ENCODE measurements at regions not wholly inside any gene's neighbourhood (a gene's known extent, or its start where the extent isn't known, plus 50 kb on each side); places are given as distances from the start of the nearest gene placed in this dataset.

DNA sequence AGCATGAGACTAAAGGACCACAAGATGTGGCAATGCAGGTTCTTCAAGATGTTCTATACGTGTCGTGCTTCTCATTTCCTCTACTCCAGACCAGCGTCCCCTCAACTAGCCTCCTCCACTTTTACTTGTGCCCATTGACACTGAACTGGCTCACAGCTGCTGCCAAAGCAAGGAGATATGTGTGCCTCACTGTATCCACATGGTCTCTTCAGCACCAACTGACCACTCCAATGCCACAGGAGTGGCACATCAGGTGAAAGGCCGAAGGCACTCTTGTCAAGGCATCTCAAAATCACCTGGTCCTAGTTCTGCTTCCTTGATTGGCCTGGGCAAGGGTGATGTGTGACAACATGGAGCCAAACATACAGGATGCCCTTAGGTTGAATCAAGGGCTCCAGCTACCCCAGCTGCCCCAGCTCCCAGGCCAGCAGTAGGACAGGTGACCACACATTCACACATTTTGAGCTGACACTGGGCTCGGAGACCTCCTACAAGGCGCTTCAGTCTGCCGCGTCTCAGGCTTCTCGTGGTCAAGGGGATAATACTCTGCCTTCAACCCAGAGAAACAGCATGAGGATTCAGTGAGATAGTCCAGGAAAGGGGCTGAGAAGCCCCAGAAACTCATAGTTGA, 205.2 kb upstream of the CDH4 start:
- DNase-seq (ENCODE audit: low read depth): no peak

DNA sequence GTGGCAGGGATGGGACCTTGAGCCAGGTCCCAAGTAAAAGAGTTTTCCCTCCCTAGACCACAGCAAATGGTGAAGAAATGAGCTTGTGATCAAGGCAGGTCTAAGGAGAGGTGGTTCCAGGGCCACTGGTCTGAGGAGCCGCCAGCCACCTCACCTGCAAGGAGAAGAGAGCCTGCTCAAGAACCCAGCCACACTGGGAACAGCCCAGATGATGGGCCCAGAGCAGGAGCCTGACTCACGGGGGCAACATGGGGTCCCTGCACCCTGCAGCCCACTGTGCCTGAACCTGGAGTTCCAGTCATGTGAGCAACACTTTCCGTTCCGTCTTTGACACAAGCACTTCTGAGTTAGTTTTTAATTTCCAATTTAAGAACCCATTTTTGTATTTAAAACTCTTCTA, 204.5 kb upstream of the CDH4 start:
- no peak for DNase-seq (ENCODE audit: low read depth)

DNA sequence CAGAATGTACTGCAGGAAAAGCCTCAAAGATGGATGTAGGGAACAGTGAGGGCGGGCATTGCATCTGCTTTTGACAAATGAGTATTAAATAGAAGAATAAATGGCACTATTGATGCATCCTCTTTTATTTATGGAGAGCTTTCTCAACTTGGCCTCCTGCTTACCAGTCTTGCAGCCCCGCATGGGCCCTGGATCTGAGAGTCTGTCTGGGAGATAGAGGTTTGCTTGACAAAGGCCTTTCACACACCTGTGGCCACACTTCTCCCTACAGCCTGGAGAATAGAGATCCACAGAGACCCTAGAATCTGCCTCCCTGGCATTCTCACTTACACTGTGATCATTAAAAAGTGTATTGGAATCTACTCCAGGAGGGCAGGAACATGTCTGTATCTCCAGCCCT, 203.8 kb upstream of the CDH4 start:
- no peak for DNase-seq (ENCODE audit: low read depth)

DNA sequence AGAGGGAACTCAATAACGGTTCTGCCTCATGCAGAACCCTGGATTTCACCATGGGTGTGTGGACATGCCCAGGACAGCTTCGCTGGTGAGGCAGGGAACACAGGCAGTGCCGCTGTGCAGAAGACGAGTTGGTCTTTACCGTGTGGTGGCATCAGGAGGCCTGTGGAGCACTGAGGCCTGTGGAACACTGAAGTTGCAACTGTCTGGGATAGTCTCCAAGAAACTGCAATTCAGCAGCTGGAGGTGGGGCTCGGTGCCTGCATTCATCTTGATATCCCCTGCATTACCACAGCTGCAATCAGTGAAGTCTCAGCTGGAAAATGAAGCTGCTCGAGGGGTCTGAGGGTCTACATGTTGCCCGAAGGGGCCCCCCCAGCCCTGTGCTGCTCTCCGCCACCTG, 202.4 kb upstream of the CDH4 start:
- no peak for DNase-seq (ENCODE audit: low read depth)

DNA sequence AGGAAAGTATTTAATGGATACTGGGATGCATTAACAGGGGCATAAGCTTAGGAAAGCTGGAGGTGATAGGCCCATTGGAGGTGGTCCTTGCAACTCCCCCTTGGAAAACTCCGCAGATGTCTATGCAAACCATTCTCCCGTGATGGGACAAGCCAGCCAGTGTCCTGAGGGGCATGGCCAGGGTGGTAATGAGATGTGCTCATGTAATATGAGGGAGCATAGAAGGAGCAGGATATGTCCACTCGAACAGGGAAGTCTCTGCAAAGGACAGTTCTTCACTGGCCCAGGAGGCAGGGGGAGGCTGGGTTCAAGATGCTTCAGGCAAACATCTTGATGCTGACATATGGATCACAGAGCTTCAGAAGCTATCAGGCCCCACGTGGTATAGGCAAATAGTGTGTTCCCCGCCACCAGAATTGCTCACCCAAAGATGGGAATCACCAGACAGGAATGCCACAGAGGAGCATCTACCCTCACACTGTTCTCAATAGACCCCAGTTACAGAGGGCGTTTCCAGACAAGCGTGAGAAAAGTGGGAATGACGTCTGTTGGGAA, 201.6 kb upstream of the CDH4 start:
- no peak for DNase-seq (ENCODE audit: low read depth)

DNA sequence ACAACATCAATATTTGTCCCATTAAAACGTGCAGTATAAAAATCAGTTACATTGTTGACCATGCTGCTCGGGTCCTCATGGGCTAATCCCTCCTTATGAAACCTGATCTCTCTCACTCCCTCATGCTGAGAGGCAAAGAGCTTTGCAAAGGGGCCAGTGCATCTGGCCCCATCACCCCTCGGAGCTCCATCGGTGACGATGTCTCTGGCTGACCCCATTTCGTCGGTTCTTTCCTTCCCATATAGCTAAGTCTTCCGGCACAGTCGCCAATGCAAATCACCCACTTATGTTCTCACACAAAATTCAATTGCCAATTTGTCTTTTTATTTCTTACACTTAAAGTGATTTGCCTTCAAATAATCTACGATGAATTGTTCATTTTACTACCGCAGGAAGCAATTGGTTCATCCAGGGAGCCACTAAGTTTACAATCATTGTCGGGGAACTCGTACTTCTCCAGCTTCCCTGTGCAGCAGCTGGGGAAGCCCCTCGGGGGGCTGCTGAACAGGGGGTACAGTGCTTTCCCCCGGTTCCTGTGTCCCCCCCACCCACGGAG, 199.8 kb upstream of the CDH4 start:
- no peak for DNase-seq (ENCODE audit: low read depth)

DNA sequence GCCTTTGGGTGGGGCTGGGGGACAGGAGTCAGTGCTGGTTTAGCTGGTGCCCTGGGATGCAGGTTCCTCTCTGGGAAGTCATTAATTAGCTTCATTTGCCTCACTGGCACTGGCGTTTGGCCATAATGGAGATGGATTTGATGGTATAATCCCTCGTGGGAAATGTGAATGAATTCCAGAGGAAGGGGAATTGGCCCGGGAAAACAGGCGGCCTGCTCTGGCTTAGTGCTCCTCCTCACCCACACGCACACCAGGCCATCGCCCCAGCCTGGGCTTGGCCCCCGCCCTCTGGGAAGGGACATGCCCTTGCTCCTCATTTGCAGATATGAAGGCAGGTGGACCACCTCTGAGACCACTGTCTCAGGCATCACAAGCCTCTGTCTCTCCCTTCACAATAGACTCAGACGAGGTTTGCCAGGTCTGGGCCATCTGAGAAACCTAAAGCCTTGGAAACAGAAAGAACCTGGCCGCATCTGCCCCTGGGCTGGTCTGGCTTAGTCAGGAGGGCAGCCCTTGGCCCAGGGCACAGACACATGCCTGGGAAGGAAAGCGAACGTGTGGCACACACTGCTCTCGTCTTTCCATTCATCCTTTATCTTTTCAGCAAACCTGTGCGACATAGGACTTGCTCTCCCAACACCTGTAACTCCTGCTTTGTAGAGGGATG, 199.2 kb upstream of the CDH4 start:
- no peak for DNase-seq (ENCODE audit: low read depth)

DNA sequence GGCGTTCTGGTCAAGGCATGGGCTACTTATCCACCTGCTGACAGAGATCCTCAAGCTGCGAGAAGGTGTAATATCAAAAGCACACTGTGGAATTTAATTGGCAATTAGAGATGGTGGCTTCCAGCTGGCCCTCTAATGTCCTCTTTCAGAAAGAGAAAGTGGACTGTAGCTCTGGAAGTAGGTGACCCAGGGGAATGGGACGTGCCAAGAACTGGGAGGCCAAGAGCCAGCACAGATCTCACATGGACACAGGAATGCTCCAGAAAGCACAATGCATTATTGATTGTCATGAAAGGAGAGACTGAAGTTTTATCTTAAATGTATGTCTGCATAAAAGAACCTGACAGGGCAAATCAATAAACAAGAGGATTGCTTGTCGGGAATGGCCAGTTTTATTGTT, 198.6 kb upstream of the CDH4 start:
- no peak for DNase-seq (ENCODE audit: low read depth)

DNA sequence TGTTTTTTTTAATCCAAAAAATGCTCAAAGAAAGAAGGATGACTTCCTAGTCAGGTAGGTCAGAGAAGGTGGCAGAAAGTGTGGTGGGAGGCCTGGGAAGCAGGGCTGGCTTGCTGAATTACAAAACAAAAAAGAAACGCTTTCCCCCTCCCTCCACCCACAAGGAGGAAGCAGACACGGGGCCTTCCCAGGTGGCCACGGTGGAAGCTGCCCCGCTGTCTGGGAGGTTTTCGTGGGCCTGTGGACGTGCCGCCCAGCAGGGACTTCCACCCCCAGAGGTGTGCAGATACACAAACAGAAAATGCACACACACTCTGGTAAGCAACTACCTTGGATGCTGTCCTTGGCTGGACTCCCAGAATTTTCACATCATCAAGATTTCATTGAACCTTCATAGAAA, 198.2 kb upstream of the CDH4 start:
- no peak for DNase-seq (ENCODE audit: low read depth)

DNA sequence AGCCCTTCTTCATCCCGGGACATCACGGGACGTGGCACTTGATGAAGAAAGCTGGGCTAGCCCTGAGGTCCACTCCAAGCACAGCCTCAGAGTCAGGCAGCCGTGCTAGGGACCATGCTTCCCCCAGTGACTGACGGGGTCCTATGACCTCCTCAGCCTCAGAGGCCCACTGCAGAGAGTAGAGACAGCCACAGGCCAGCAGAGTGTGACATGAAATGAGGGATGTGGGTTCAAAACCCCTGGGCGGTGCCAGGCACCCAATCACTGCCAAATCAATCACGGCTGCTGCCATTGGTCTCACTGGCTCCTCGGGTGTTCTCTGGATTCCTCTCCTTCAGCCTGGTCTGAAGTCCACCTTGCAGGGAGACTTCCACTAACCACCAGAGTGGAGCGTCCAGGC, 197.7 kb upstream of the CDH4 start:
- no peak for DNase-seq (ENCODE audit: low read depth)

DNA sequence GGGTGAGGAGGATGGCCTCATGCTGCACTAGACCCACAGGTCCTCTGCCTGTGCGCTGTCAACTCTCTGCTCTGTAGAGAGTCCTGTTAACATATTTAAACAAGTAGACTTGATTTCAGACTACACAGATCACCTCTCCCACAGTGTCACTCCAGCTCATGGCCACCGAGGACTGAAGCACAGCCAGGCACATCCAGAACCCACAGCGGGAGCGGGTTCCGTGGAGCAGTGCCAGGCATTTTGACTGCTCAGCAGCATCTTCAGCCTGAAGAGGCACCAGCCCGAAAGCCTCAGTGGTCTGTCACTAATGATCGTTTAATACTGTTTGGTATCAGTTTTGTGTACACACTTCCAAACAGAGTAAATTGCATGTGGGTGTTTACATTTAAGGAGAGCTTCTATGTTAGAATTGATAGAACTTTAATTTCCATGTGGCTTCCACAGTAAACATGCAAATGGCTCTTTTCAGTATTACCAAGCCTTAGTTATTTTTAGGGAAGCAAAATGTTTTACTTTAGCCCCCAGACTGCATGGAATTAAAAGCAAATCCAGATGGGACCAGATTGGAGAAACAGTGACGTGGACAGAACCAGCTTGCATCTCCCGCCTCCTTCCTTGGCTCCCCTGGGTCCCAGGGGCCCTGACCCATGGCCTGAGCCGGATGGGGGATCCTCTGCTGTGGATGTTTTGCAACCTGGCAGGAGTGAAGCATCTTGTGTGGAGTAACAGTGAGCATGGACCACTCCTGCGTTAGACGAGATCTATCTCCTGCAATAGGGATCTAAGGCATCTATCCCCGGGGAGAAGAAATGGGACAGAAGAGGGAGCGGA, 196.7 kb upstream of the CDH4 start:
- DNase-seq (ENCODE audit: low read depth): no peak

DNA sequence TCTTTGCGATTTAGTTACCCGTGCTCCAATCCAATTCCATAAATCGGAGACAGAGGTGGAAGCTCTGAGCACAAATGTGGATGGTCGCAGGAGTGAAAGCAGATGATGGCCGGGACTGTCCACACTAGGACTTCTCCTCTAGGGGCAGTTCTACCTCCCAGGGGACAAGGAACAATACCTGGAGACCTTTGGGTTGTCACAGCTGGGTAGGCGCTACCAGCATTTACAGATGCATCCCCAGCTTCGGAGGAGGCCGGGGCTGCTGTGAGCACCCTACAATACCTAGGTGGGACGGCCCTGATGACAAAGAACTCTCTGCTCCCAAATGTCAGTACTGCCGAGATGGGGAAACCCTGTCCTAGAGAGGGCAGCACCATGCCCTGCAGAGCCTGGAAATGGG, 195.9 kb upstream of the CDH4 start:
- no peak for DNase-seq (ENCODE audit: low read depth)

DNA sequence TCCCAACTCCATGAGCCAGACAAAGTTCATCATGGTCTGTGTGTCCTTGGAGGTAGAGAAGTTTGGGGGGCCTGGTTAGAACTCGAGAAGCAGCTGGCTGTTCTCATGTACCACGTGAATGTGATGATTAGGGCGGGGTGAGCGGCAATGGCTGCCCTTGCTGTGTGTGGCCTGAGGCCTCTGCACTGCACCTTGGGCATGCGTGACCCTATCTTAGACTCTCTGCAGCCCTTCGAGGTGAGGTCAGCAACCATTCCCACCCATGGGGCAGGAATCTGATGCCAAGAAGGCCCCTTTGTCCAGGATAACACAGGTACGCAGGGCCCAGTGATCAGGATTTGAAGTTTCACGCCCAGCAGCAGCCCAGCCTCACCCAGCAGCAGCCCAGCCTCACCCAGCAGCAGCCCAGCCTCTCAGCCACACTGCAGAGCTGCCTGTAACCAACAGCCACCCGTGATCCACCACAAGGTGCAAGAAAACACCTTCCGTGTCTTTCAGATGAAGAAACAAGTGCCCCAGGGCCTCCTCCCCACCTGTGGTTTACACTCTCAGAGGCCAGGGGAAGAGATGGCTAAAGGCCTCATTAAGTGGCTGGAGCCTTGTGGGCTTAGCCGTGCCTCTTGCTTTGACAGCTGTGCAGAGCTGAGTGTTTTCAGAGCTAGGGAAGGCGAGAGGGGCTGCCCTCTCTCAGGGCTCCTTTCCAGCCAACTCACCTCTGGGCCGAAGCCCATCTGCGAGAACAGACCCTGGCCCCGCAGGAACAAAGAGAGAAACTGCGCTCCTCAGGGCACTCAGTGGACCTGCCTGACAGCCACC, 195.2 kb upstream of the CDH4 start:
- DNase-seq (ENCODE audit: low read depth): no peak

DNA sequence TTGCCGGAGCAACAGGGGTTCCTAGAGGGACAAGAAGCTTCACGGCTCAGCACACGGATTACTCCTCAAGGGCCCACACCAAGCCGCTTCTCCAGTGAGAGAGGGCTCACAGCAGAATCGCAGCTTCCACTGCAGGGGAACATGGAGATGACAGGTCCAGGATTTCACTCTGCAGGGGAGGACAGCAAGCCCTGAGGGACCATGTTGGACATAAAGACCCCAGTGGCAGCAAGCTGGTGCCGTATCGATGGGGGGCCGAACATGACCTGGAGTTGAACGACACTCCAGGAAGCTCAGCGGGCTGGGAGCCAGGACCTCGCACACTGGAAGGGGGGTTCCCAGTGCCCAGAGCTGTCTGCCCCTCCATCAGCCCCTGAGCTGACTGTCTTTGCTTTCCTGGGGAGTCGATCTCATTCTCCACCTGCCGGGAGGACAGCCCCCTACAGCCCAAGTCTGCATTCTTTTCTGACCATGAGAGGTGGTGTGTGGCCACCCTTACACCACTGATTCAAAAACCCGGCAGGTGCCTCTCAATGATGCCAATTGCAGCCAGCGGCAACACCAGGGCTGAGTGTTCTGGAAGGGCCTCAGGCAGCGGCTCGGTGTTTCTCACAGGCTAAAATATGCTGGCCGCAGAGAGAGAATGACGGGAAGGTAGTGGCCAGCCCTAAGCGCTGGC, 194.5 kb upstream of the CDH4 start:
- DNase-seq (ENCODE audit: low read depth): no peak

DNA sequence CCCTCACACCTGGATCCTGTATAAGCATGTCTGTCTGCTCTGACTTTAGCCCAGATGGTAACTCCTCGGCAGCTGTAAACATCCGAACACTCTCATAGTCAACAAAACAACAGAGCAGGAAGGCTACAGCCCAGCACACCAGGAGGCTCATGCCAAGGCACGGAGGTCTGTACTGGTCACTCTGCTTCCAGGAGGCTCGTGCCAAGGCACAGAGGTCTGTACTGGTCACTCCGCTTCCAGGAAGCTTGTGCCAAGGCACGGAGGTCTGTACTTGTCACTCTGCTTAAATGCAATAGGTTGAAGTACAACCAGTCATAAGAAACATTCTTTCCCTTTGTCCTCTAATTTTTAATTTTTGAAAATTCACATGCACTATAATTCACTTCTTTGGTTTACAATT, 190.1 kb upstream of the CDH4 start:
- DNase-seq (ENCODE audit: low read depth): no peak

DNA sequence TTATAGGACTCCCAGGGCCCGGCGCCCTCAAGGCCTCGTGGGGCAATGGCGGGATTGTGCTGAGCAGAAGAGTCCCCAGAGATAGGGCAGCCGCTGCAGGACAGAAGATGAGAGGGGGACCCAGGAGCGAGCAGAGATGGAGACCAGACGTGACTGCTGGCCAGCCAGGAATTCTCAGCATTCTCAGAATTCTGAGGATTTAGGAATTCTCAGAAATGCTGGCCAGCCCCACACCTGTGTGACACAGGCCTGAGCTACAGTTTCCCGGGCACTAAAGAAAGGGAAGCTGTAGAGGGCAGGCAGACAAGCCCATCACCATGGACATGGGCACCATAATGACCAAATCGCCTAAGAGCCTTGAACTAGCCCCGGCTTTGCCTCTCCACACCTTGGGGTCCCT, 186.2 kb upstream of the CDH4 start:
- DNase-seq (ENCODE audit: low read depth): no peak

DNA sequence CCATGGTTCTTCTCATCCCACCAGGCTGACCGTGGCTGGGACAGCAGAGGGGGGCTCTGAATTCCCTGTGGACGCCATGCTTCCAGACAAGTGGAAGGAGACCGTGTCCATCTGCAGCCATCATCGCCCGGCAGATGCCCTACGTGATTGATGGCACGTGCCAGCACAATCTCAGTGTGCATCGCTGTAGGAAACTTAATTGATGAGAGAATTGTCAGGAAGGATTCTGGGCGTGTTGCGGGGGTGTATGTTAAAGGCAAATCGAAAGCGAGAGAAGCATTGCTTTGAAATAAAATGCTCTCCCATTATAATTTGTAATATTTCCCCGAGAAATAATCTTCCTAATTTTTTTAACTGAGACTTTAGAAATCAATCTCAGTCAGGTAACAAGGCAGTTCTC, 185.5 kb upstream of the CDH4 start:
- no peak for DNase-seq (ENCODE audit: low read depth)

DNA sequence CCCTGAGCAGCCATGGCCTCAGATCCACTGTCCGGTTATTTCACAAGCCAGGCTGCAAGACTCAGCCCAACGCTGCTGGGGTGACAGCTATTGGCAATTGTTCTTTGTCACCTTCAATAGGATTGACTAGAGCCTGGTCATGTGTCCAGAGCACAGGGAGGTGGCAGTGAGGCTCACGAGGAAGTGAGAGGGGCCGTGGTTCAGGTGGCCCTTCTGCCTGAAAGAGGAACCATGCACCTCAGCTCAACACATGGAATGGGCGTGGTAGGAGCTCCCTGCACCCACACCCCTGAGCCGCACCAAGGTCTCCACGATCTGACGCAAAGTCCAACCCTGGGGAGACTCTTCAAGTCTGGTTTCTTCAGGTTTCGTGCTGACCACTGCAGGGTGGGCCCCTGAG, 184.8 kb upstream of the CDH4 start:
- DNase-seq (ENCODE audit: low read depth): no peak

DNA sequence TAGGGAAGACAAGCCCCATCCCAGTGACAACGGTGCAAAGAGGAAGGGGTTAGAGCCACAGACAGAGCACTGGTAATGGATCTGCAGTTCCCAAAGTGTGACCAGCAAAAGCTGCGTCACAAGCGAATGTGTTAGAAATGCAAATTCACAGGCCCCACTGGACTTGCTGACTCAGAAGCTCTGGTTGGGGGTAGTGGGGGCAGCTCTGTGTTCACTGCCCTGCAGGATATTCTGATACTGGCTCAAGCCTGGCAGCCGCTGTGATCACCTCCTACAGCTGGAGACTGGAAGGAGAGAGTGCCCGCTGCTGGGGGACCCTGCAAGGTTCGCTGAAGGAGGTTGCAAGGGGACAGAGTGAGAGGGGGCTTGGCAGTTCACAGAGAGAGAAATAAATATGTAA, 179.7 kb upstream of the CDH4 start:
- DNase-seq (ENCODE audit: low read depth): no peak

DNA sequence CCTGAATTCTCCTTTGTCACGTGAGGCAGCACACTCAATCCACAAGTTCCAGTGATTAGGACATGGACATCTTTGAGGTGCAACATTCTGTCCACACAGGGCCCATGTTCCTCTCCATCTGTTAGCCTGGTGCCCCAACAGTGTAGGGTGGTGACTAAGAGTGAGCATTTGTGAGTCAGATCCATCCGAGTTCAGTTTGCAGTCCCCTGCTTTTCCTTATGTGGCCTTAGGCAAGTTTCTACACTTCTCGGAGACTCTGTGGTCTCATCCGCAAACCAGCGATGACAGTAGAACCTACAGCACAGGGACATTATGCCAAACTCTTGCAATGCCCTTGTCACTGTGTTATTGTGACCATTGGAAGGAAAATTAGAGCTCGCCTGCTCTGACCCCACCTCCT, 178.7 kb upstream of the CDH4 start:
- DNase-seq (ENCODE audit: low read depth): no peak

DNA sequence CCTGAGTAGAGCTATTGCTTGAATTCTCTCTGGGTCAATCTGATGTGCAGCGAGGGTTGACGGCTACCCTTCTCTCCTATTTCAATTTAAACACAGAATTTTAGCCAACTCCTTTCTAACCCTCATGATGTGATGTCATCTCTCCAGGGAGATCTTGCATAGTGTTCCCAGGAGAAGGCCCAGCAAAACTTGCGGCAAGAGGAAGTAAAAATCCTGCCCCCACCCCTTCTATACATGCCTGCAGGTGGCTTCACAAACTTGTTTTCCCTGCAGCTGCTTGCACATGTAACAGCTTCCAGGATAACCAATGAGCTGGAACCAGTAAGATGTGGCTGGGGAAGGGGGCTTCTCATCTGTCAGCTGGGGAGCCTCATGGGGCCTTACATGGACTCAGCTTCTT, 169.3 kb upstream of the CDH4 start:
- DNase-seq (ENCODE audit: low read depth): no peak

Data from forelimb muscle (tissue), 1 donor.